MG63 (cell line): ENCODE measurements at regions not wholly inside any gene's neighbourhood (a gene's known extent, or its start where the extent isn't known, plus 50 kb on each side); places are given as distances from the start of the nearest gene placed in this dataset.
"Not testable (repeated sequence)": the region's sequence is repeated elsewhere in the genome, so short reads cannot be mapped to it uniquely, and the experiment has no call there.

ENCODE experiments used
- DNase-seq: peaks from one replicate; pipeline ENCODE4 v3.0.0-alpha.2; 2020
- H3K27me3 ChIP-seq: fragments of 250-450 bp; sonication (Bioruptor Pico); 2 replicates; pipeline ENCODE4 v1.5.1; 2020; ENCODE audit warnings: mild to moderate bottlenecking, moderate library complexity
- H3K36me3 ChIP-seq: fragments of 250-450 bp; sonication (Bioruptor Pico); 2 replicates; pipeline ENCODE4 v1.5.1; 2020; ENCODE audit warnings: mild to moderate bottlenecking, moderate library complexity
- H3K4me3 ChIP-seq: fragments of 250-450 bp; sonication (Bioruptor Pico); 2 replicates; pipeline ENCODE4 v1.5.1; 2020; ENCODE audit warnings: mild to moderate bottlenecking, moderate library complexity
- H3K9me3 ChIP-seq: fragments of 250-450 bp; sonication (Bioruptor Pico); 2 replicates; pipeline ENCODE4 v1.5.1; 2020; ENCODE audit warnings: mild to moderate bottlenecking, moderate library complexity

- DNase-seq: no peak
- H3K27me3 ChIP-seq: no peaks in the 10 kb centered on the region
- H3K36me3 ChIP-seq: no peaks in the 10 kb centered on the region
- no peak overlapping the region for H3K4me3 ChIP-seq
- no peaks in the 10 kb centered on the region for H3K9me3 ChIP-seq
Observed at GRCh38 chr4:153887217-153887616, 98.3 kb upstream of the SFRP2 start.

- no peaks in the 10 kb centered on the region for H3K36me3 ChIP-seq
- no peak overlapping the region for H3K4me3 ChIP-seq
- no peak for DNase-seq
- no peaks in the 10 kb centered on the region for H3K9me3 ChIP-seq
- H3K27me3 ChIP-seq: no peaks in the 10 kb centered on the region
Observed at GRCh38 chr4:153884325-153884724, 95.4 kb upstream of the SFRP2 start.

GRCh38 chr4:153880983-153881382 lies 92.1 kb upstream of the SFRP2 start:
- no peaks in the 10 kb centered on the region for H3K36me3 ChIP-seq
- H3K9me3 ChIP-seq: no peaks in the 10 kb centered on the region
- no peaks in the 10 kb centered on the region for H3K27me3 ChIP-seq
- no peak overlapping the region for H3K4me3 ChIP-seq
- no peak for DNase-seq

GRCh38 chr4:153877898-153878297 lies 89.0 kb upstream of the SFRP2 start:
- DNase-seq: no peak
- no peaks in the 10 kb centered on the region for H3K36me3 ChIP-seq
- no peaks in the 10 kb centered on the region for H3K9me3 ChIP-seq
- H3K27me3 ChIP-seq: no peaks in the 10 kb centered on the region
- no peak overlapping the region for H3K4me3 ChIP-seq

GRCh38 chr4:153873741-153874140 lies 84.9 kb upstream of the SFRP2 start:
- Histone ChIP-seq H3K4me3 (no peak overlapping the region), H3K36me3 (no peaks in the 10 kb centered on the region), H3K9me3 (no peaks in the 10 kb centered on the region), H3K27me3 (no peaks in the 10 kb centered on the region)
- no peak for DNase-seq

GRCh38 chr4:153866766-153867165 lies 77.9 kb upstream of the SFRP2 start:
- not testable (repeated sequence) for H3K9me3 ChIP-seq, DNase-seq, H3K4me3 ChIP-seq, H3K27me3 ChIP-seq, H3K36me3 ChIP-seq

GRCh38 chr4:153852501-153852900 lies 63.6 kb upstream of the SFRP2 start:
- no peaks in the 10 kb centered on the region for H3K9me3 ChIP-seq
- no peak for DNase-seq
- no peaks in the 10 kb centered on the region for H3K36me3 ChIP-seq
- no peak overlapping the region for H3K4me3 ChIP-seq
- H3K27me3 ChIP-seq: no peaks in the 10 kb centered on the region

GRCh38 chr4:153850533-153851280 lies 61.8 kb upstream of the SFRP2 start:
- no peaks in the 10 kb centered on the region for H3K9me3 ChIP-seq
- H3K4me3 ChIP-seq: no peak overlapping the region
- H3K36me3 ChIP-seq: no peaks in the 10 kb centered on the region
- DNase-seq: no peak
- H3K27me3 ChIP-seq: no peaks in the 10 kb centered on the region

GRCh38 chr4:153844144-153844543 lies 55.3 kb upstream of the SFRP2 start:
- no peaks in the 10 kb centered on the region for H3K27me3 ChIP-seq
- H3K9me3 ChIP-seq: no peaks in the 10 kb centered on the region
- no peak overlapping the region for H3K4me3 ChIP-seq
- H3K36me3 ChIP-seq: no peaks in the 10 kb centered on the region
- DNase-seq: no peak
